Nephron progenitor cell (in vitro differentiated cells): ENCODE measurements at regions not wholly inside any gene's neighbourhood (a gene's known extent, or its start where the extent isn't known, plus 50 kb on each side); places are given as distances from the start of the nearest gene placed in this dataset.

Source experiments
- DNase-seq: peaks from one replicate; pipeline ENCODE4 v3.0.0; 2021
- H3K27ac Mint-ChIP-seq: 2 replicates; pipeline ENCODE4 v1.8.0; 2021; ENCODE audit warnings: mild to moderate bottlenecking, moderate library complexity, mixed read lengths
- H3K27me3 Mint-ChIP-seq: 2 replicates; pipeline ENCODE4 v1.8.0; 2021; ENCODE audit warnings: mild to moderate bottlenecking, low read depth, mixed read lengths; ENCODE audit not compliant: poor library complexity
- H3K36me3 Mint-ChIP-seq: 2 replicates; pipeline ENCODE4 v1.8.0; 2021; ENCODE audit warnings: low read depth, mixed read lengths
- H3K4me1 Mint-ChIP-seq: 2 replicates; pipeline ENCODE4 v1.8.0; 2021; ENCODE audit warnings: mixed read lengths
- H3K4me3 Mint-ChIP-seq: 2 replicates; pipeline ENCODE4 v1.8.0; 2021; ENCODE audit warnings: mild to moderate bottlenecking, moderate library complexity, mixed read lengths
- H3K9me3 Mint-ChIP-seq: 2 replicates; pipeline ENCODE4 v1.8.0; 2021; ENCODE audit warnings: mild to moderate bottlenecking, moderate library complexity, mixed read lengths
- TF ChIP-seq, protein P1 (sequence below): fragments of 200-600 bp; sonication (generic); IDR thresholded peaks from 2 replicates; pipeline ENCODE4 v1.5.0; 2021; ENCODE audit warnings: antibody characterized with exemption

DNA sequence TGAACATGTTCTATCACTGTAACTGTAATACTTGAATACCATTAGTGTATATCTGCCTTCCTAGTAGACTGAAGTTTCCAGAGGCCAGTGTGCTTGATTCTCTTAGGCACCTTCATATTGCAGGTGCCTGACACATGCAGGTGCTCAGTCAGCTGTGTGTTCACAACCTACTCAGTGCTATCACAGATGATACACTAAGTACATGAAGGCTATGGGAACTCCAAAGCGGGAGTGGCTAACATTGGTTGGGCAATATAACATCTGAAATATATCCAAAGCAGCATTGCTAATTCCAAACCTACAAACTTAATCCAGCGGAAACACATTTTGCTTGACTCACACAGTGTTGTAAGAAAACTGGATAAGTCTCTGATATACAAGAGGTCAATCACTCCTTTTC, 539.3 kb upstream of the ISX start:
- TF ChIP-seq, protein P1, sequence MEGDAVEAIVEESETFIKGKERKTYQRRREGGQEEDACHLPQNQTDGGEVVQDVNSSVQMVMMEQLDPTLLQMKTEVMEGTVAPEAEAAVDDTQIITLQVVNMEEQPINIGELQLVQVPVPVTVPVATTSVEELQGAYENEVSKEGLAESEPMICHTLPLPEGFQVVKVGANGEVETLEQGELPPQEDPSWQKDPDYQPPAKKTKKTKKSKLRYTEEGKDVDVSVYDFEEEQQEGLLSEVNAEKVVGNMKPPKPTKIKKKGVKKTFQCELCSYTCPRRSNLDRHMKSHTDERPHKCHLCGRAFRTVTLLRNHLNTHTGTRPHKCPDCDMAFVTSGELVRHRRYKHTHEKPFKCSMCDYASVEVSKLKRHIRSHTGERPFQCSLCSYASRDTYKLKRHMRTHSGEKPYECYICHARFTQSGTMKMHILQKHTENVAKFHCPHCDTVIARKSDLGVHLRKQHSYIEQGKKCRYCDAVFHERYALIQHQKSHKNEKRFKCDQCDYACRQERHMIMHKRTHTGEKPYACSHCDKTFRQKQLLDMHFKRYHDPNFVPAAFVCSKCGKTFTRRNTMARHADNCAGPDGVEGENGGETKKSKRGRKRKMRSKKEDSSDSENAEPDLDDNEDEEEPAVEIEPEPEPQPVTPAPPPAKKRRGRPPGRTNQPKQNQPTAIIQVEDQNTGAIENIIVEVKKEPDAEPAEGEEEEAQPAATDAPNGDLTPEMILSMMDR, result no peak
- Mint-ChIP-seq H3K4me1 (no peaks in the 10 kb centered on the region), H3K27ac (no peak overlapping the region), H3K4me3 (no peak overlapping the region), H3K36me3 (no peaks in the 10 kb centered on the region), H3K9me3 (peaks cover 4% of the 10 kb centered on the region), H3K27me3 (peaks cover 4% of the 10 kb centered on the region)
- DNase-seq, result no peak

DNA sequence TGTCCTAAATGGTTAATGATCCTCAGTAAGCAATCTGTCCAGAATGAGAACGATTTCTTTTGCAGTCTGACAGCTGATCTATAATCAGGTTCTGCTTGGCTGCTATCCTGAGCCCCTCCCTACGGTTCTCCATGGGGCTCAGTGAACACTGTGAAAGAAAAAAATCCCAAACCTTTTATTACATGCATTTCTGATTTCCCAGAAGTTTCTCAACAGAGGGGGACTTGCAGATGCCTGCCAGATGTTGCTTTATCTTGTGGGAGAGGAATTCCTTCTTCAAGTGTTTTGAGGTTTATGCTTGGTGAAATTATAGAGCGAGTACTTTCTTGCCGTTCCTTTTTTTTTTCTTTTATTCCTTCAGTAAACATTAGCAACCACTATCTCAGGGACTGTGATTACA, 531.9 kb upstream of the ISX start:
- Mint-ChIP-seq H3K9me3 (peaks cover 4% of the 10 kb centered on the region), H3K4me3 (no peak overlapping the region), H3K27ac (no peak overlapping the region), H3K36me3 (no peaks in the 10 kb centered on the region), H3K27me3 (peaks cover 14% of the 10 kb centered on the region), H3K4me1 (no peaks in the 10 kb centered on the region)
- DNase-seq, result no peak
- TF ChIP-seq, protein P1, result no peak

DNA sequence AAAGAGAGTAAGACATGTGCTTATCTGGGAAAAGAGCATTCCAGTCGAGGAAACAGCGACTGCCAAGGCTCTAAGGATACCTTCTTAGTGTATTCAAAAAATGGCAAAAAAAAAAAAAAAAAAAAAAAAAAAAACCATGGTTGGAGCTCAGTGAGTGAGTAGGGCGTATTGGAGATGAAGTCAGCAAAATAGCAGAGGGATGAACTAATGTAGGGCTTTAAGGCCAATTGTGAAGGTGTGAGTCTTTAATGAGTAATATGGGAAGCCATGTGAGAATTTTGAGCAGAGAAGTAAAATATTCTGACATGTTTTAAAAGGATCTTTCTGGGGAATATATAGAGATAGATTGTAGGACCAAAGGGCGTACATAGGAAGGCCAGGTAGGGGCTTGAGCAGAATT, 498.6 kb upstream of the ISX start:
- Mint-ChIP-seq H3K4me1 (no peaks in the 10 kb centered on the region), H3K36me3 (no peaks in the 10 kb centered on the region), H3K27ac (no peak overlapping the region), H3K9me3 (no peaks in the 10 kb centered on the region), H3K4me3 (no peak overlapping the region), H3K27me3 (peaks cover 5% of the 10 kb centered on the region)
- TF ChIP-seq, protein P1, result no peak
- DNase-seq, result no peak

DNA sequence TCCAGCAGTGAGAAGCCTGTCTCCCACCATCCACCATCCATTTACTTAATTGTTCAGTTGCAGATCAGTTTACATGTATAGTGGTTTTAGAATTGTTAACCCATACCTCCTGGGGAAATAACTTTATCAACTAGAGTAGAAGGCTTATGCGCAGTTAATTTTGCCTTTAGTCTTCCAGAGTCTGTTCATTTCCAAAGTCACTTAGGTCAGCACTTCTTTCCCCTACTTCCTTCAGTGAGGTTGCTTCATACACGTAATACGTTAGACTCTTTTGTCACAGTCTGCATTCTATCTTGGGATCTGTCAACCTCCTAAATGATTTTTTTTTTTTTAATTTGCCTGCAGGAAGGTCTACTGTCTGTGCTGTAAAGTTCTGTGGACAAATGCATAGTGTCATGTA, 495.6 kb upstream of the ISX start:
- H3K27ac Mint-ChIP-seq, result no peak overlapping the region
- no peaks in the 10 kb centered on the region for H3K27me3 Mint-ChIP-seq
- DNase-seq, result no peak
- TF ChIP-seq, protein P1, result no peak
- no peaks in the 10 kb centered on the region for H3K36me3 Mint-ChIP-seq
- no peaks in the 10 kb centered on the region for H3K9me3 Mint-ChIP-seq
- no peak overlapping the region for H3K4me3 Mint-ChIP-seq
- no peaks in the 10 kb centered on the region for H3K4me1 Mint-ChIP-seq

DNA sequence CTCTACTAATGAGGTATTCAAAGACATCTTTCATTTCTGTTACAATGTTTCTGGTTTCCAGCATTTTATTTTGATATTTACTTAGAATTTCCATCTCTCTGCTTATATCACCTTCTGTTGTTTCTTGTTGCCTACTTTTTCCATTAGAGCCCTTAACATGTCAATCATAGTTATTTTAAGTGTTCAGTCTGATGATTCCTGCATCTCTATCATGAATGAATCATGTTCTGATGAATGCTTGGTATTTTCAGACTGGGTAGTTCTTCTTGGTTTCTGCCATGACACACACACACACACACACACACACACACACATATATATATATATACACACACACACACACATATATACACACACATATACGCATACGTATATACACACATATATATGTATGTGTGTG, 486.4 kb upstream of the ISX start:
- Mint-ChIP-seq H3K4me3 (no peak overlapping the region), H3K27me3 (peaks cover 4% of the 10 kb centered on the region), H3K36me3 (no peaks in the 10 kb centered on the region), H3K4me1 (no peaks in the 10 kb centered on the region), H3K27ac (no peak overlapping the region), H3K9me3 (no peaks in the 10 kb centered on the region)
- no peak for DNase-seq
- TF ChIP-seq, protein P1, result no peak

DNA sequence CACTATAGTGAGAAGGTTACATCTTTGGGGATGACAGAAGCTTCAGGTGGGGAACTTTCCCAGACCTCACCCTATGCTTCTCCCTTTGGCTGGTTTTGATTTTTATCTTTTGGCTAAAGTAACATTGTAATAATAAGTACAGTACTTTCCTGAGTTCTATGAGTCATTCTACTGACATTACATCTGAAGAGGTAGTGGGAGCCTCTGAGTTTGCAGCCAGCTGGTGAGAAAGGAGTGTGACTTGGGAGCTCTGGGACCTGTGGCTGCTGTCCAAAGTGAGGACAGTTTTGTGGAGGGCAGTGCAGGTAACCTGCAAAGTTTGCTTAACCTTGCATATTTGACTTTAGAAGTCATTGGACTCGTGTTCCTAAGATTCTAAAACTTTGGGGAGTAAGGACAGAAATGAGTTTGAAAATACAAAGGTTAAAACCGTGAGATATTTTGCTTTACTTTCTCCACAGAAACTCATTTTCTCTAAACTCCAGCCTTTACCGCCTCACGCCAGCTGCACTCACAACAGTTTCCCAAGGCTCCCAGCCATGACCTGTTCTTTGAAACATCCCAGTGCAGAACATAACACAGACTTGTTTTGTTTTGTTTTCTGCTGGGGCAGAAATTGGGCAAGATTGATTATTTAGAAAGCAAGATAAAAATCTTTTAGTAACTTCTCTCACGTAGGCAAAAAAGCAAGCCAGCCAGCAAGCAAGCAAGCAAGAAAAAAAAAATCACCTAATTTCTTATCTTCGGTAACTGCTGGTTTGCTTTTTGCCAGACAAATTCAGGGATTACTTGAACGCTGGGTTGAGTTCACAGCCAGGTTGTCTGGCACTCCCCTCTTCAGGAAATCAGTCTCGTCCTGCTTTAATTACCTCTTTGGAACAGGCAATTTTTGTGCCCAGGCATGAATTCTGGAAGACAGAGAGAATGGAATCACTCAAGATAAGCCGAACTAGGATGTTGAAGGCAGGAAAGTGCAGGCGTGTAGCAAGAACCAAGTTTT, 478.3 kb upstream of the ISX start:
- H3K27ac Mint-ChIP-seq, result peak overlapping the region; percentile 65
- no peak overlapping the region for H3K4me3 Mint-ChIP-seq
- no peak for DNase-seq

More for the DNA sequence above, 478.3 kb upstream of the ISX start:
- Mint-ChIP-seq H3K4me1 (peaks cover 16% of the 10 kb centered on the region), H3K27me3 (peaks cover 10% of the 10 kb centered on the region), H3K9me3 (no peaks in the 10 kb centered on the region), H3K36me3 (no peaks in the 10 kb centered on the region)
- TF ChIP-seq, protein P1, result no peak
